Stimulated activated CD8-positive, alpha-beta memory T cell treated with anti-CD3 and anti-CD28 coated beads, Interleukin-4, amount 100 ng/mL, for 48 hours (primary cell): ENCODE measurements at regions not wholly inside any gene's neighbourhood (a gene's known extent, or its start where the extent isn't known, plus 50 kb on each side); places are given as distances from the start of the nearest gene placed in this dataset.

Source experiments
- DNase-seq: peaks from one replicate; pipeline ENCODE4 v3.0.0-alpha.2; 2020

DNA sequence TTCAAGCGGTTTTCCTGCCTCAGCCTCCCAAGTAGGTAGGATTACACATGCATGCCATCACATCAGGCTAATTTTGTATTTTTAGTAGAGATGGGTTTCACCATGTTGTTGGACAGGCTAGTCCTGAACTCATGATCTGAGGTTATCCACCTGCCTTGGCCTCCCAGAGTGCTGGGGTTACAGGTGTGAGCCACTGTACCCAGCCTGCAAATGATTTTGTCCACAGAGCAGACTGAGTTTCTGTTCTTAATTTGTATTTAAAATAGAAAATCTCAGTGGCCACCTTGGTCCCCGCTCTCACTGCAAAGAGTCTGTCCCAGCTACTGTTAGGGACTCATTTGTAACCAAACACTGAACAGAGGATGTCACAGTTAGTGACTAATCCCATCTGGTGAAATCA lies 415.7 kb upstream of the RBFOX1 start:
- DNase-seq, result no peak

GRCh38 chr16:6913566-6913965 lies 419.1 kb upstream of the RBFOX1 start:
- DNase-seq, result no peak

DNA sequence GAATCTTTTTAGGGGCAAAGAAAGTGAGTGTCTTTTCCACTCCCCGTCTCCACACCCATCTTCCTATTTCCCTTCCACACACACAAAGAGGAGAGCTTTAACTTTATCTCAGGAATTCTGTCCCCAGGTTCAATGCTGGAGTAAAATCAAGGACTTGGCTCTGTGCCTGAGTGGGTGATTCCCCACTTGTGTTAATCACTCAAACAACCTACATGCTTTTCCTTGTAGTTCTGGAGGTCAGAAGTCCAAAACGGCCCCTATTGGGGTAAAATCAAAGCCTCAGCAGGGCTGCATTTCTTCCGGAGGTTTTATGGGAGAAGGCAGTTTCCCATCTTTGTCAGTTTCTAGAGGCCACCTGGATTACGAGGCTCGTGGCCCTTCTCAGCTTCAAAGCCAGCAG lies 422.3 kb upstream of the RBFOX1 start:
- DNase-seq, result no peak

DNA sequence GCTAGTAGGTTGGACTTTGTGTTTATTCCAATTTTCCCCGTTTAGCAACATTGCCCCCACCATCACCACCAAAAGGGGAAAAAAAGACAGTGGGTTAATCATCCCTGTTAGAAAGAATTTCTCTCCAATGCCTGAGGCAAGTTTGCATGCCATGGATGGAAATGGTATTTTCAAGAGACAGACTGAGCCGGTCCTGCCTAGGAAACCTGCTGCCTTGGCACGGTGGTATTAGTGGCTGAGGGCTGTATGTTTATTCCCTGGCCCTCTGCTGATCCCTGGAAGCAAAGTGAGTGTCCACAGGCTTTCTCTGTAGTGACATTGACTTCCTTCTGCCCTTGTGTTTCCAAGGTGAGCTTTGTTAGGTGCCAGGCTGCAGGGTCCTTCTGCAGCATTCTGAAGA lies 427.0 kb upstream of the RBFOX1 start:
- DNase-seq, result no peak

GRCh38 chr16:6903671-6904070 lies 429.0 kb upstream of the RBFOX1 start:
- DNase-seq, result no peak

DNA sequence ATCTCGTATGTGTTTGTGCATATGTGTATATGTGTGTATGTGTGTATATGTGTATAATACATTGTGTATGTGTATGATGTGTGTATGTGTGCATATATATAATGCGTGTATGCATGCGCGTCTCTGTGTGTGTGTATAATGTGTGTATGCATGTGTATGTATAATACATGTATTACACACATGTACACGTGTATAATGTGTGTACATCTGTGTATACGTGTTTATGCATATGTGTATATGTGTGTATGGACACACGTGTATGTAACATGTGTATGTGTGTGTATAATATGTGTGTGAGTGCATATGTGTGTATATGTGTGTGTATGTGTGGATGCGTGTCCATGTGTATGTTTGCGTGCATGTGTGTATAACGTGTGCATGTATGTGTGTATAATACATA lies 433.7 kb upstream of the RBFOX1 start:
- DNase-seq, result no peak

DNA sequence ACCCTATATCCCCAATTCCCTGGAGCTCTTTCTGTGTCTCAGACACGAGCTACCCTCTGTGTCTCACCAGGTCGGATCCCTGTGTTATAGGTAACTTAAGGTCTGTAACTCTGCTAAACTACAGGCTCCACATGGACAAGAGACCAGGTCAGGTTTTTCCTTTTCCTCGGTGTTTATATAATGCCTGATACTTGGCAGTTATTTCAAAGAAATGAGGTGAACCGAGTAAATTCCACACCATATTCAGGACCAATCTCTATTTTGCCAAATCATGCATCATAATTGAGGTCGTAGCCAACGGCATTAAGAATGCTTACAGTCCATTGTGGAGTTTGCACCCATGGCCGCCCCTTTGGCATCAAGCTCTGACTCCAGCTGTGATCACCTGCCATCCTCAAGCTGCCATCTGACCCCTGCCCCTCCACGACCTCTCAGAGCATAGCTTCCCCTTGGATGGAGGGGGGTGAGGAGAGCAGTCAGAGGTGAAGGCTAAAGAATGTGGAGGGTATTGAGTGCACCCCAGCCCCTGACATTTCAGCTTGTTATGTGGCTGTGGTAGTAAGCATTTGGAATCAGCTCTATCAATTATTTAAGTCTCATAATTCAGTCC lies 434.7 kb upstream of the RBFOX1 start:
- no peak for DNase-seq

DNA sequence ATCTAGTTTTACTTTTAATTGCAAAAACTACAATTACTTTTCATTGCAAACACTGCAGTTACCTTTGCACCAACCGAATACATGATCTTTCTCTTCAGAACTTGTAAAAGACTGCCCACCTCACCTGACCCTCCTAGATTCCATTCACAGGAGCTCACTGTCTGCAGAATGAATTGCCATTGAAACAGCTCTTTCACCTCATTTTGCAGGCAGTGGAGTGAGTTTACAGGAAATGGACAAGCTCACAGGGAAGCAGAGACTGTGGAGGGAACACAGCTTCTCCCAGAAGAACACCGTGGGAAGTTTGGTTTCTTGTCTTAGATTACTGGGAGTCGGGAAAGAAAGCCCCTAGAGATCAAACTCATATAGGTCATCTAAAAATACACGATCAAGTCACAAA lies 439.7 kb upstream of the RBFOX1 start:
- no peak for DNase-seq

- DNase-seq, result no peak
Measured at GRCh38 chr16:6891496-6891895, 441.1 kb upstream of the RBFOX1 start.

- DNase-seq, result no peak
Measured at GRCh38 chr16:6888531-6888930, 444.1 kb upstream of the RBFOX1 start.

GRCh38 chr16:6884002-6884401 lies 448.6 kb upstream of the RBFOX1 start:
- no peak for DNase-seq

- DNase-seq, result no peak
Measured at GRCh38 chr16:6880263-6880662, 452.4 kb upstream of the RBFOX1 start.

- no peak for DNase-seq
Measured at GRCh38 chr16:6864671-6865070, 468.0 kb upstream of the RBFOX1 start.

DNA sequence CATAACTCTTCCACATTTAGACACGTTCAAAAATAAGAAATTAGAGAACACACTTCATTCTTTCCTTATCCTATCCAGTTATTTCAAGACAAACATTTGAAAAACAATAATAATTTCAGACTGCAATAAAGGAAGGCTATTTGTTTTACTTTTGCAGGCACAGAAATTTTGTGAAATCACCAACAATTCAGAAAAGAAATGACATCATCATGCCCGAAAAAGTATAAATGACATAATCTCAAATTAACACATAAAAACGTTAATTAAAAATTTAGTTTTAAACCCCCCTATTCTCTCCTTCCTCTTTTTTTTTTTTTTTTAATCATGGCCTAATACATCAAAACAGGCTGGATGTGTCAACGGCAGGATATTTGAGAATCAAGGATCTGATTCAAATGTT lies 468.4 kb upstream of the RBFOX1 start:
- no peak for DNase-seq

- DNase-seq, result no peak
Measured at GRCh38 chr16:6863135-6863534, 469.5 kb upstream of the RBFOX1 start.

- DNase-seq, result no peak
Measured at GRCh38 chr16:6861815-6862477, 470.7 kb upstream of the RBFOX1 start.

- DNase-seq, result no peak
Measured at GRCh38 chr16:6861135-6861814, 471.4 kb upstream of the RBFOX1 start.

DNA sequence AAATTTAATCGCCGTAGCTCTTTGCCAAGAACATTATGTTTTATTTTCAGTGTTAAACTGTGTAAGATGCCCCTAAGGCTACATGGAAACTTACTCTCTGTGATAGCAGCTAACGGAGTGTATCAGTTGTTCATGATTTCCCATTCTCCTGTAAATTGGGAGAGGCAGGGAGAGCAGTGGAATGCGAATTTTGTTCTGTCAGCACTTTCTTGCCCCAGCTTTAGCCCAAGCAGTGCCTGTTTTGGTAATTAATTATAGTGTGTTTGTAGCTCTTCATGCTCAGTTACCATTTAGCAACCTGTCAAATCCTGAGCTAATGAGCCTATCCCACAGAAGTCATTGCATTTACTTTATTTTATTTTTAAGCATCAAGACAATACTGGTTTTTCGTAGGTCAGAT lies 475.1 kb upstream of the RBFOX1 start:
- no peak for DNase-seq

DNA sequence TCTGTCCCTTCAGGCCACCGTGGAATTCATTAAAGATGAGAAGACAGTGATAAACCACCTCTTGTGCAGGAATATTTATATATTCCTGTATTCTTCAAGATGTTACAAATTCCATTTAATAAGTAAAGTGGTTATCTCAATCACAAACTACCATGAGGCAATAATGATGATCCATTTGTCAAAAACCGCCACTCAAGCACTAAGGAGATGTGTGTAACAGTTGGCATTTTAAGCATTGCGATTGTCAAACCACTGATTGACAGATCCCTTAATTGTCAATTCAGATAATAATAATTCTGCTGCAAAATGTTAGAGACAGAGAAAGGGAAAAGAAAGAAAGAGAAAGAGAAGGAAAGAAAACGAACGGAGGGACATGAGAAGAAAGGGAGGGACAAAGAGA lies 476.1 kb upstream of the RBFOX1 start:
- DNase-seq, result no peak

DNA sequence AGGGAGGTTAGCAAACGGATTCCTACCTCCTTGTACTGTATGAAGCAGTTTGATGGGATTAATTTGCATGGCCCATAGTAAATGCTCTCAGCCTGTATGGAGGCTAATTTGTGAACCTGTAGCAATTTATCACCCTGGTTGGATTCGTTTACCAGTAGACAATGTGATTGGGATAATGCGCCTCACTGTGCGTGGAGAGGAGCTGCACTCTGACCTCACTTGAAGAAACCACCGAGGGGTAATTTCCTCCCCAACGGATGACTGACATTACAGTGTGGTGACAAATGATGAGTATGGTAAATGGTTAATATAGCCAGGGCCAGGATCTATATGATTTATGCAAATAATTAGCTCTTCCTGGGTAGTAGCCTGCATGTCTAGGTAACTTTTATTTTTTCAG lies 479.1 kb upstream of the RBFOX1 start:
- DNase-seq, result no peak

DNA sequence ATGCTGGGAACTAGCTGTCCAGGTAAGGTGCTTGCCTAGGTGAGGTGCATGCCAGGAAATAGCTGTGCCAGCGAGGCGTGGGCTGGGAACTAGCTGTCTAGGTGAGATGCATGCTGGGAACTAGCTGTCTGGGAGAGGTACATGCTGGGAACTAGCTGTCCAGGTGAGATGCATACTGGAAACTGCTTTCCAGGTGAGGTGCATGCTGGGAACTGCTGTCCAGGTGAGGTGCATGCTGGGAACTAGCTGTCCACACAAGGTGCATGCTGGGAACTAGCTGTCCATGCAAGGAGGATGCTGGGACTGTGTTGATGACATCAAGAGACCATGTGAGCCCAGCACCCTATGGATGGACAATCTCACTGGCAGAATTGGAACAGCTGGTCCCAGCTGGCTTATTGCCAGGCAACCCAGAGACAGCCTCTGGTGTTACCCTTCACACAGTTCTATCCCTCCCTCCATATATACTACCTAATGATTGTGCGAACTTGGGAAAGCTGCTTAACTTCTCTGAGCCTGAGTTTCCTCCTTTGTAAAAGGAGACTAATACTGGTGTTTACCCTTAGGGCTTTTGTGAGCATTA lies 479.9 kb upstream of the RBFOX1 start:
- DNase-seq, result no peak

DNA sequence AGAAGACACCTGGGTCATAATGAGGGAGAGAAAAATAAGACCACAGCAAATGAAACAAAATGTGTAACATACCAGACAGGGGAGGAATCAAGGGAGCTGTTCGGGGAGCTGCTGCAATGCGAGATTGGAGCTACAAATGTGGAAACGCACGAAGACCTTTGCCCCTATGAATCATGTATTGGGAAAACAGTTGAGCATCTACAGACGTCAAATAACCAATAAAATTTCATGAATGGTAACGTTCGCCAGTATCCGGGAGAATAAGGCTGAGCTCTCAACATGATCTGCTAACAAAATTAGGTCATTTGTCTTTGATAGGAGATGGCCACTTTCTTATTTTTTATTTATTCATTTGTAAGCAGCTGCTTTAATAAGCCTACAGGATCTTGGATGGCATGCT lies 486.2 kb upstream of the RBFOX1 start:
- DNase-seq, result no peak

DNA sequence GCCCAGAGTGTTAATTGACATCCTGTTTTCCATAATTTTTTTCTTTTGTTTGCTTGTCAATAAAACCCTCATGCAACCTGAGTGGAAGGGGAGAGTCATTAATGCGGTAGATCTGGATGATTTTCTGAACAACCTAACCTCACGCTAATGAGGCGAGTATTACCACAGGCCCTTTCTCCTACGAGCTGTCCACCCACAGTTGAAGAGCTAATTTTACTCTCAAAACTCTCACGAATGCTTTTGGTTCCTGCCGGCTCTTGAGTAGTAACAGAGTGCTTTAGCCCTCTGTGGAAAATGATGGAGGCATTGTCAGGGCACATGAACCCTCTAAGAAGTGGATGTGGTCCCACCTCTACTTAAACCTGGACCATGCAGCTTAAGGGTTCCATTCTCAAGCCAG lies 491.3 kb upstream of the RBFOX1 start:
- DNase-seq, result no peak

DNA sequence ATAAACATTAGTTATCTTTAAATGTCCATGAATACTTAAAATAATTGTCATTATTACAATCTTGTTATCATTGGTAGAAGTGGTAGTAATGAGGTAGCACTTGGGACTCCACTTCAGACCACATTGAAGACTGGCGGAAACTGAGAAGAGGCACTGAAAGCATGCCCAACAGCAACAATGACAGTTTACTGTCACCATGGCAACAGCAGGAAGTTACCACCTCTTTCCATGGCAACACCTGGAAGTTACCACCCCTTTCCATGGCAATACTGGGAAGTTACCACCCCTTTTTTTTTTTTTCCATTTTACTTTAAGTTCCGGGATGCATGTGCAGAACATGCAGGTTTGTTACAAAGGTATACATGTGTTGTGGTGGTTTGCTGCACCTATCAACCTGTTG lies 494.9 kb upstream of the RBFOX1 start:
- no peak for DNase-seq
